Ammon's horn (tissue), 1 donor: ENCODE measurements at regions not wholly inside any gene's neighbourhood (a gene's known extent, or its start where the extent isn't known, plus 50 kb on each side); places are given as distances from the start of the nearest gene placed in this dataset.
A peak's percentile ranks its signal among the peaks of the same experiment; 100 is the strongest.
"Not testable (repeated sequence)": the region's sequence is repeated elsewhere in the genome, so short reads cannot be mapped to it uniquely, and the experiment has no call there.

Source experiments
- DNase-seq: peaks from one replicate; pipeline ENCODE4 v3.0.0-alpha.2; 2016; ENCODE audit warnings: low spot score

- DNase-seq, result no peak
Observed at GRCh38 chr11:82047200-82047599, 686.5 kb downstream of the FAM181B start.

- peak; percentile 16 for DNase-seq
Observed at GRCh38 chr11:82046778-82047177, 686.9 kb downstream of the FAM181B start.

- DNase-seq, result no peak
Observed at GRCh38 chr11:82045748-82046457, 687.8 kb downstream of the FAM181B start.

- DNase-seq, result no peak
Observed at GRCh38 chr11:82043316-82043715, 690.3 kb downstream of the FAM181B start.

GRCh38 chr11:82041764-82042163 is 691.9 kb downstream of the FAM181B start:
- no peak for DNase-seq

GRCh38 chr11:82038154-82038553 is 695.5 kb downstream of the FAM181B start:
- DNase-seq, result no peak

GRCh38 chr11:82034527-82034926 is 699.1 kb downstream of the FAM181B start:
- DNase-seq, result no peak

DNA sequence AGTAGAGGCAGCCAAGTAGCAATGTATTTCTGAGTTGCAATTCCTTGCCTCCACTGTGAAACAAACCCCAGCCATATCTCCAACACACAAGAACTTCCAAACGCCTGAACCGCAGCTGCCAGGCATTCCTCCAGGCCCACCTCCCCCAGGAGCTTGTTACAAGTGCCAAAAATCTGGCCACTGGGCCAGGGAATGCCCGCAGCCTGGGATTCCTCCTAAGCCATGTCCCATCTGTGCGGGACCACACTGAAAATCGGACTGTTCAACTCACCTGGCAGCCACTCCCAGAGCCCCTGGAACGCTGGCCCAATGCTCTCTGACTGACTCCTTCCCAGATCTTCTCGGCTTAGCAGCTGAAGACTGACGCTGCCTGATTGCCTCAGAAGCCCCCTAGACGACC is 706.3 kb downstream of the FAM181B start:
- DNase-seq, result not testable (repeated sequence)

DNA sequence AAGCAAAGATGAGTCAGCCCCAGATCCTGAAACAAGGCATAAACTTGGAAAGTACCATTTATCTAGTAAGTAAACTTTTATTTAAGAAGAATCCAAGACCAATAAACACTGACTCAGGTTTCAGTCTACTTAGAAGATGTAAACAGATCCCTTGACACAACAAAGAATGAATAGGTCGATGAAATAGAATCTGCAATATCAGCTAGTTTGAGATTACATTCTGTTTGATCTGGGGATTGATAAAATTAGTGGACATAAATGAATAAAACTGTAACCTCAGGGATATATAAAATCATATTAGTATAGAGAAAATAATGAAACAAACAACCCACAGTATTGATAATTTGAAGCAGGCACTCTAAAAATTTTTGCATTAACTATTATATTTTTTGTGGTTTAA is 708.9 kb downstream of the FAM181B start:
- no peak for DNase-seq

DNA sequence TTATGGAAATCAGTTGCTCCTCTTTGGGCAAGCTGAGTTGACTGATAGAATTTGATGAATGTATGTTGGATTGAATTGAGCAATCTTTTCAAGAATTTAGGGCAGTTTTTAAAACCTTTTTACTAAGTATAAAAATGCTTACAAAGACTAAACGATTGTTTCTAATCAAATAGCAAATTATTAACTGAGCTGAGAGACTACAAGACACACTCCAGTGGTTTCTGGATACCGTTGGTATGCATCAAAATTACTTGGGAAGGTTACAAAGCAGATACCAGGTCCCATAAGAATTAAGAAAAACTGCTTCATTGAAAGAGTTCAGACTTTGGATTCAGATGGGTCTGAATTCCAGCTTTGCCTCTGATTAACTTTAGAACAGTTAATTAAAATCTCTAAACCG is 721.4 kb downstream of the FAM181B start:
- DNase-seq, result no peak

DNA sequence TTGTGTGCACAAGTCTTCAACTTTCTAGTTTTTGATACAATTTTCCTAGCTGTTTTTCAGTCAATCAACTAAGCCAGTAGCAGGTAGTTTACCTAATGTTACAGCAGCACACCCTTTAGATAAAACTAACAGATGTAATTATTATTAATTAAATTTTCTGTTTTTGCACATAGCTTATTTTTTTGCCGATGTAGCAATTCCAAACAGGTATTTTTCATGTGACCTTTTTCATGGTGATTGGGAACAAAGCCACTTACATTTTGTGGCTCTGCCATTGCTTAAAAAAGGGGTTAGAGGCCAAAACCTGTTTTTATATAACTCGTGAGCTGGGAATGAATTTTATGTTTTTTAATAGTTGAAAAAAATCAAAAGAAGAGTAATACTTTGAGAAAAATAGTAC is 724.5 kb downstream of the FAM181B start:
- DNase-seq, result no peak

- DNase-seq, result no peak
Observed at GRCh38 chr11:82007521-82007920, 726.1 kb downstream of the FAM181B start.

DNA sequence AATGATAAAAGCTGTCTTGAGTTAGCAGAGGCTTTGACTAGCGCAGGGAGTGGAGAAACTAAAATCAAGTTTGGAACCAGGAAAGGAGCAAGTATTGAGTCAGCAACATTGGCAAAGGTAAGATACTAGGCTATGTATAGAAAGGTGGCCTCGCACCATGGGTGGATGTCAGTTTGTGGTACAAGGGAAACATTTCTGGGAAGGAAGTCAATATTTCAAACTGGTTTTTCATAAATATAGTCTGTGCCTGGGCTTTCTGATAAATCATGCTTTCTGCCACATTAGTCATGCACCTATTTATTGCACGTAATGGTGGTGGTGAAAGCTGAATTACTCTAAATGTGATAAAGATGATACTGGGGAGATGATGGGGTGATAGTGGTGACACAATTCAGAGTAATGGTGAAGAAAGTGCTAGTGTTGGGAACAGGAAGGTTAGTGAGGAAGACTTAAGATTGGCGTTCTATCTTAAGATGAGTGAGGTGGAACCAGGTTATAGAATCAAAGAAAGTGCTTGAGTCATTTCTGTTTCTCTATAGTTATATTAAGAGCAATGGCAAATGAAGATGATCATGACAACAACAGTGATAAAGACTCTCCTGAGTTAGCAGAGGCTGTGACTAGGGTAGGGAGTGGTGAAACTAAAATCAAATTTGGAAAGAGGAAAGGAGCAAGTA is 729.0 kb downstream of the FAM181B start:
- no peak for DNase-seq

DNA sequence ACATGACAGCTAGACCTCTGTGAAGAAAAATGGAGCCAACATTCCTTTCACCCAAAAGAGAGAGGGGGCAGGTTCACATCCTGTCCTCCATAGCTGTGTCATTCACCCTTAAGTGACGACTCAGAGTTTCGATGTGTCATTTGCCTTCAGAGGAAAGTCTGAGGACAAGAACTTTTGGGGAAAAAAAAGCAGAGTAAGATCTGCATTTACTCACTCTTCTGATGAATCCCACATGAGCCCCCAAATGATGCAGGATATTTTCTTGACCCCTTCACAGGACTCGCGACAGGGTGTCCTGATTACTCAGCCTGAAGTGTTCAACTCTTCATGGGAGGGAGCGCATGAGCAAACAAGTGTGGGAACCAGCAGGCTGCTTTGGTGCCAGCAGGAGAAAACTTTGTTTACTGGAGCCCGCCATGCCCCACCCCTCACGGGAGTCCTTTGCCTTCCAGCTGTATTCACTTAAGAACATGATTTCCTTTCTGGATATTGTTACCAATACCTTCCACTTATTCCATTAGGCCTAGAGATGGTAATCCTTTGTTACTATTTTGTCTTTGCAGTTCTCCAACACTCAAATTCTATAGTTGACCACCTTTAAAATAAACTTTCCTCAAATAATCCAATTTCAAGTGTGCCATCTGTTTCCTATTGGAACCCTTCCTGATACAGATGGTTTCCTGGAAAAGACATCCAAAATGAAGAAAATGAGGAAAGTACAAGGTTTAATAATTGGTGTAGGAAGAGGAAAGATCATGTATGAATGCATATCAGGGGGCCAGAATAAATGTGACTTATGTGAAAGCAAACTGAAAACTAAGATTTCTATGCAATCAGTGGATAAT is 729.8 kb downstream of the FAM181B start:
- DNase-seq, result no peak

DNA sequence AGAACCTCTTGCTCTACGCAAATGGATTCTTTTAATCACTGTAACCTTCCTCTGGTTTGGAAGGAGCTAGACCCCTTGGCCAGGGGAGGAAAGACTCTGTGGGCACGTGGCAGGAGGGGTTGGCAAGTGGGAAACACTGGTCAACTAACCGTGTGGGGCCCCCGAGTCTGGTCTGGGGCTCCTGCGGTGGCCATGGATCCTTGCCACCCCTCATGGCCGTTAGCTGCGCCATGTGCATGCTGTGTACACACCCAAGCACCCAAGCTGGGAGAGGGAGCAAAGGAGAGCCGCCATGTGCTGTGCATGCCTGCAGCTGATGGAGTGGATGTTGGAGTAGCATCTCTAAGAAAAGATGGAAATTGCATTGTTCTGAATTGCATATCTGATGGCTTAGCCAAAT is 730.6 kb downstream of the FAM181B start:
- no peak for DNase-seq

- DNase-seq, result no peak
Observed at GRCh38 chr11:81995889-81996288, 737.8 kb downstream of the FAM181B start.

DNA sequence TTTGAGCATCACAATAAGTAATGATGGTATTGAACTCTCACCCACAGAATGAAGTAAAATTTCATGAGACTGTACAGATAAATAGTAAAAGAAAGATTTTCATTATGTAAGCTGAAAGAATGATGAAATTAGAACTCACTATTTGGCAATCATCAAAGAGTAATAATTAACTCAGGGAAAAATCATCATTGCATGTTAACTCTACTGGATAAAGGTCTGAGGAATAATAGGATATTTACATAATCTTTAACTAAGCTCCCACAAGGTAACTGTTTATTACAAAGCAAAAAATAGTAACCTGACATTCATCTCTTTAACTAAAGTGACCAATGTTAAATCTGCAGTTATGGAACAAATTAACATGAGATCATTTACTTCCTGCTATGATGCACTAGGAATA is 739.9 kb downstream of the FAM181B start:
- DNase-seq, result no peak

- no peak for DNase-seq
Observed at GRCh38 chr11:81990659-81991443, 742.8 kb downstream of the FAM181B start.

- DNase-seq, result no peak
Observed at GRCh38 chr11:81989093-81989492, 744.6 kb downstream of the FAM181B start.

DNA sequence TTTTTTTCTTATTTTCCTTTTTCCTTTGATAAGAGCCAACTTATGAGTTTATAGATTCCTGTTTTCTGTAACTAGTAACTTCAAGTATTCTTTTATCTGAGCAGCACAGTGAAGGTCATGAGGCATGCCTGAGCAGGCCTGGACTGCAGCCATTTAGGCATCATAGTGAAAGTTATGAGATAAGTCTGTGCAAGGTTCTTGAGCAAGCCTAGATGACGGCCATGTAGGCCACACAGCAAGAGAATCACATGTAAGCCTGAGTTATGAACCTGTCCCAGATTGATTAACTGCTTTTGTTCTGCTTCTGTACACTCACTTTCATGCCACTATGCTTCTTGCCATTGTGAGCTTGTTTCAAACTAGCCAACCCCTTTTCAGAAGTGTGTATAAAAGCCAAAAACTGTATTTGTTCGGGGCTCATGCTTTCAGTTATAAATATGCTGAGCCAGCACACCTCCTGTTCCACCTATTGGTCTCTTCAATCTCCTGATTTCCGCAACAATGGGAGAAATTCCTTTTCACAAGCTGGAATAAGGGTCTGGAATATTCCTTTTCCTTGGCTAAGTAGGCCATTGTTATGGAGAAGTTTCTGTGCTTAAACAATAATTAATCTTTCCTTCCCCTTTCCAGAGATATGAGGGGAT is 745.7 kb downstream of the FAM181B start:
- no peak for DNase-seq

GRCh38 chr11:81986556-81987161 is 747.0 kb downstream of the FAM181B start:
- no peak for DNase-seq
